Neural progenitor cell (in vitro differentiated cells): ENCODE measurements at regions not wholly inside any gene's neighbourhood (a gene's known extent, or its start where the extent isn't known, plus 50 kb on each side); places are given as distances from the start of the nearest gene placed in this dataset.

Source experiments
- DNase-seq: peaks from one replicate; pipeline ENCODE4 v3.0.0-alpha.2; 2016; ENCODE audit warnings: low spot score
- H2AFZ ChIP-seq: fragments of 200-600 bp; sonication (generic); replicated peaks from 2 replicates; pipeline ENCODE4 v1.6.1; 2016; ENCODE audit warnings: antibody characterized with exemption
- H3F3A ChIP-seq: fragments of 200-600 bp; sonication (generic); 2 replicates; pipeline ENCODE4 v1.6.1; 2016; ENCODE audit warnings: antibody characterized with exemption, low read depth
- H3K27ac ChIP-seq: fragments of 200-600 bp; sonication (generic); 2 replicates; pipeline ENCODE4 v1.5.1; 2016; ENCODE audit warnings: mild to moderate bottlenecking
- H3K27me3 ChIP-seq: fragments of 200-600 bp; sonication (generic); 2 replicates; pipeline ENCODE4 v1.6.1; 2016; ENCODE audit warnings: mild to moderate bottlenecking, moderate library complexity
- H3K36me3 ChIP-seq: fragments of 200-600 bp; sonication (generic); 2 replicates; pipeline ENCODE4 v1.5.1; 2016
- H3K4me1 ChIP-seq: fragments of 200-600 bp; sonication (generic); 2 replicates; pipeline ENCODE4 v1.6.1; 2016; ENCODE audit warnings: mixed run types
- H3K4me2 ChIP-seq: fragments of 200-600 bp; sonication (generic); 2 replicates; pipeline ENCODE4 v1.6.1; 2016
- H3K4me3 ChIP-seq: fragments of 200-600 bp; sonication (generic); 2 replicates; pipeline ENCODE4 v1.5.1; 2016
- H3K79me2 ChIP-seq: fragments of 200-600 bp; sonication (generic); 2 replicates; pipeline ENCODE4 v1.6.1; 2016; ENCODE audit warnings: low read depth
- H3K9ac ChIP-seq: fragments of 200-600 bp; sonication (generic); 2 replicates; pipeline ENCODE4 v1.6.1; 2016
- H3K9me3 ChIP-seq: fragments of 200-600 bp; sonication (generic); 2 replicates; pipeline ENCODE4 v1.5.1; 2016; ENCODE audit warnings: low read depth
- H4K20me1 ChIP-seq: fragments of 200-600 bp; sonication (generic); 2 replicates; pipeline ENCODE4 v1.6.1; 2016; ENCODE audit warnings: low read depth
- H3K27ac Mint-ChIP-seq: 3 replicates; pipeline ENCODE4 v1.8.0; 2021; ENCODE audit warnings: mixed read lengths
- H3K27me3 Mint-ChIP-seq: 2 replicates; pipeline ENCODE4 v1.8.0; 2022; ENCODE audit warnings: low read depth, mild to moderate bottlenecking, inconsistent platforms, moderate library complexity, mixed read lengths; ENCODE audit not compliant: insufficient read depth
- H3K36me3 Mint-ChIP-seq: 3 replicates; pipeline ENCODE4 v1.8.0; 2021; ENCODE audit warnings: mixed read lengths
- H3K4me1 Mint-ChIP-seq: 3 replicates; pipeline ENCODE4 v1.8.0; 2021; ENCODE audit warnings: mixed read lengths
- H3K4me3 Mint-ChIP-seq: 3 replicates; pipeline ENCODE4 v1.8.0; 2021; ENCODE audit warnings: mild to moderate bottlenecking, moderate library complexity, mixed read lengths
- H3K9me3 Mint-ChIP-seq: 3 replicates; pipeline ENCODE4 v1.8.0; 2020; ENCODE audit warnings: mixed read lengths
- CTCF ChIP-seq: fragments of 200-600 bp; sonication (generic); IDR thresholded peaks from 2 replicates; pipeline ENCODE4 v1.5.1; 2017; ENCODE audit warnings: antibody characterized with exemption, mild to moderate bottlenecking
- EZH2 ChIP-seq: fragments of 200-600 bp; sonication (generic); IDR thresholded peaks from 2 replicates; pipeline ENCODE4 v1.6.1; 2017; ENCODE audit warnings: antibody characterized with exemption, mild to moderate bottlenecking, moderate library complexity
- EZH2phosphoT487 ChIP-seq: fragments of 200-600 bp; sonication (generic); IDR thresholded peaks from 2 replicates; pipeline ENCODE4 v1.6.1; 2017; ENCODE audit warnings: antibody characterized with exemption

- Histone ChIP-seq H3K4me3 (no peak overlapping the region), H2AFZ (peak overlapping the region; percentile 36), H3F3A (no peaks in the 10 kb centered on the region), H3K9ac (no peak overlapping the region), H3K27me3 (no peaks in the 10 kb centered on the region), H3K4me2 (no peak overlapping the region), H3K9me3 (no peaks in the 10 kb centered on the region), H3K4me1 (no peaks in the 10 kb centered on the region), H3K27ac (no peak overlapping the region), H3K79me2 (no peaks in the 10 kb centered on the region), H4K20me1 (no peaks in the 10 kb centered on the region), H3K36me3 (no peaks in the 10 kb centered on the region)
- H3K27me3 Mint-ChIP-seq, result no peaks in the 10 kb centered on the region
- no peak for DNase-seq
- no peaks in the 10 kb centered on the region for H3K36me3 Mint-ChIP-seq
- H3K4me3 Mint-ChIP-seq, result no peak overlapping the region
- TF ChIP-seq CTCF (no peak), EZH2 (no peak), EZH2phosphoT487 (no peak)
- no peak overlapping the region for H3K27ac Mint-ChIP-seq
- H3K4me1 Mint-ChIP-seq, result no peaks in the 10 kb centered on the region
- no peaks in the 10 kb centered on the region for H3K9me3 Mint-ChIP-seq
These were observed 433.0 kb upstream of the CHAC2 start for GRCh38 chr2:53334610-53335009.

GRCh38 chr2:53331667-53332066, 435.9 kb upstream of the CHAC2 start:
- no peaks in the 10 kb centered on the region for H3K36me3 Mint-ChIP-seq
- Histone ChIP-seq H3K27me3 (no peaks in the 10 kb centered on the region), H3K36me3 (no peaks in the 10 kb centered on the region), H3K4me1 (no peaks in the 10 kb centered on the region), H3K9me3 (no peaks in the 10 kb centered on the region), H2AFZ (no peak overlapping the region), H3F3A (no peaks in the 10 kb centered on the region), H3K4me3 (no peak overlapping the region), H3K9ac (no peak overlapping the region), H3K79me2 (no peaks in the 10 kb centered on the region), H3K27ac (no peak overlapping the region), H3K4me2 (no peak overlapping the region), H4K20me1 (no peaks in the 10 kb centered on the region)
- H3K27ac Mint-ChIP-seq, result no peak overlapping the region
- H3K4me1 Mint-ChIP-seq, result no peaks in the 10 kb centered on the region
- no peaks in the 10 kb centered on the region for H3K27me3 Mint-ChIP-seq
- H3K9me3 Mint-ChIP-seq, result no peaks in the 10 kb centered on the region
- no peak for DNase-seq
- TF ChIP-seq CTCF, result no peak
- TF ChIP-seq EZH2, result no peak
- no peak for TF ChIP-seq EZH2phosphoT487
- no peak overlapping the region for H3K4me3 Mint-ChIP-seq

- Histone ChIP-seq H4K20me1 (no peaks in the 10 kb centered on the region), H3K36me3 (no peaks in the 10 kb centered on the region), H3K79me2 (no peaks in the 10 kb centered on the region), H3K4me3 (no peak overlapping the region), H3K9me3 (no peaks in the 10 kb centered on the region), H3K9ac (no peak overlapping the region), H3K4me1 (peaks cover 7% of the 10 kb centered on the region), H3K4me2 (no peak overlapping the region), H3K27ac (no peak overlapping the region), H2AFZ (no peak overlapping the region), H3K27me3 (no peaks in the 10 kb centered on the region), H3F3A (no peaks in the 10 kb centered on the region)
- no peaks in the 10 kb centered on the region for H3K4me1 Mint-ChIP-seq
- no peak overlapping the region for H3K4me3 Mint-ChIP-seq
- no peak overlapping the region for H3K27ac Mint-ChIP-seq
- no peaks in the 10 kb centered on the region for H3K9me3 Mint-ChIP-seq
- DNase-seq, result no peak
- H3K27me3 Mint-ChIP-seq, result no peaks in the 10 kb centered on the region
- H3K36me3 Mint-ChIP-seq, result no peaks in the 10 kb centered on the region
- TF ChIP-seq EZH2 (no peak), EZH2phosphoT487 (no peak), CTCF (no peak)
These were observed 449.7 kb upstream of the CHAC2 start for GRCh38 chr2:53317861-53318260.

GRCh38 chr2:53315149-53315548, 452.5 kb upstream of the CHAC2 start:
- no peaks in the 10 kb centered on the region for H4K20me1 ChIP-seq
- peaks cover 7% of the 10 kb centered on the region for H3K4me1 ChIP-seq
- H3K27me3 ChIP-seq, result no peaks in the 10 kb centered on the region
- Mint-ChIP-seq H3K4me3 (no peak overlapping the region), H3K36me3 (no peaks in the 10 kb centered on the region), H3K27ac (no peak overlapping the region), H3K9me3 (no peaks in the 10 kb centered on the region), H3K4me1 (no peaks in the 10 kb centered on the region), H3K27me3 (no peaks in the 10 kb centered on the region)
- H3K9ac ChIP-seq, result no peak overlapping the region
- no peak overlapping the region for H3K4me2 ChIP-seq
- H2AFZ ChIP-seq, result no peak overlapping the region
- H3K36me3 ChIP-seq, result no peaks in the 10 kb centered on the region
- no peak overlapping the region for H3K4me3 ChIP-seq
- DNase-seq, result no peak
- H3K9me3 ChIP-seq, result no peaks in the 10 kb centered on the region
- H3K79me2 ChIP-seq, result no peaks in the 10 kb centered on the region
- H3K27ac ChIP-seq, result no peak overlapping the region
- no peak for TF ChIP-seq CTCF
- no peak for TF ChIP-seq EZH2phosphoT487
- TF ChIP-seq EZH2, result no peak
- H3F3A ChIP-seq, result no peaks in the 10 kb centered on the region
